Pancreas (tissue), 10 donors: ENCODE measurements at regions not wholly inside any gene's neighbourhood (a gene's known extent, or its start where the extent isn't known, plus 50 kb on each side); places are given as distances from the start of the nearest gene placed in this dataset.

Experiments
- ATAC-seq, 4 donors: fragments of 200-7000 bp; cut with Tn5 transposase; one replicate each; pipeline versions ENCODE4 v1.8.0 to v1.9.1; 2020; ENCODE audit warnings: mild to moderate bottlenecking in 4 of 4, moderate library complexity in 4 of 4
- DNase-seq, 6 donors: peaks; one replicate each; pipeline ENCODE4 v3.0.0-alpha.2; 2020
- FAIRE-seq: peaks from 2 replicates; lab custom pipeline; 2012; peaks lifted over from hg19 to GRCh38; lab: Jason Lieb, UNC
- H3K27ac ChIP-seq, 4 donors: fragments of 200-600 bp; sonication (generic); 1 replicate in 3 of 4; 2 replicates in 1 of 4; pipeline versions ENCODE4 v1.5.0 to v1.8.0; 2020
- H3K27me3 ChIP-seq, 4 donors: fragments of 200-600 bp; one replicate each; pipeline ENCODE4 v1.8.0; 2021
- H3K36me3 ChIP-seq, 3 donors: fragments of 200-600 bp; sonication (generic) in 1 of 3; one replicate each; pipeline versions ENCODE4 v1.5.0 to v1.8.0; 2020 to 2021
- H3K4me1 ChIP-seq, 3 donors: fragments of 200-600 bp; one replicate each; pipeline ENCODE4 v1.8.0; 2021
- H3K4me3 ChIP-seq, 4 donors: fragments of 200-600 bp; sonication (generic) in 2 of 4; one replicate each; pipeline versions ENCODE4 v1.5.0 to v1.8.0; 2020 to 2021
- H3K9me3 ChIP-seq, 4 donors: fragments of 200-600 bp; one replicate each; pipeline ENCODE4 v1.8.0; 2021
- WGBS, 2 donors: extraction: QIAGEN DNeasy Blood & Tissue Kit; methylation state at CpG; one replicate each; pipeline ENCODE4 v1.1.7; 2013; 5-methylcytosine and 5-hydroxymethylcytosine counted together
- intact Hi-C, 3 donors: fragments of 100-400 bp; cut with DNase I; formaldehyde crosslinking; loops; one replicate each; pipeline versions ENCODE4 v1.11.1 to v1.14.2; 2022
- TF ChIP-seq, protein P1 (sequence below), 4 donors: fragments of 200-600 bp; sonication (generic) in 3 of 4; IDR thresholded peaks; one replicate each; pipeline versions ENCODE4 v1.5.0 to v1.8.0; 2021; ENCODE audit warnings: antibody characterized with exemption in 4 of 4
- donor health status: healthy with polysubstance abuse.
- donor health status: DM: no; HTN: no; CAD: no; lungs with moderate emphysema.
- donor health status: DM: no; HTN: no; CAD: no.
- donor health status: control.
- donor health status: control.
- donor health status: Bipolar disorder and iron deficiency.
- donor health status: DM: yes; HTN: yes; CAD: no.
- donor health status: DM: no; HTN: no; CAD: no.
- donor health status: DM: no; HTN: no; CAD: no.
- donor health status: DM: yes; HTN: yes; CAD: no.

DNA sequence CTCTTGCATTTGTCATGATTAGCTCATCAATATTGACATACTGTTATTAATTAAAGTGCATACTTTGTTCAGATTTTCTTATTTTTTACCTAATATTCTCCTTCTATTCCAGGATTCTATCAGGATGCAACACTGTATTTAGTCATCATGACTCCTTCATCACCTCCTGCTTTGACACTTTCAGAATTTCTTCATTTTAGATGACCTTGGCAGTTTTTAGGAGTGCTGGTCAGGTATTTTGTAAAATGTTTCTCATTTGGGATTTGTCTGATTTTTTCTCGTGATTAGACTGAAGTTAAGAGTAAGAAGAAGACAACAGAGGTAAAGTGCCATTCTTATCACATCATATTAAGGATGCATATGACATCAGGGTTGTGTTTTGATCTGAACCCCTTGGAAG lies 167.0 kb upstream of the FOXG1 start:
- H3K27me3 ChIP-seq = no peaks in the 10 kb centered on the region
- DNase-seq (no peak), FAIRE-seq (no peak), ATAC-seq (no peak)
- H3K9me3 ChIP-seq = no peaks in the 10 kb centered on the region
- 40 to 43% methylated on average over 1 of the region's 1 CpG for WGBS, 2 donors
- H3K4me1 ChIP-seq = no peaks in the 10 kb centered on the region
- intact Hi-C loops = no loop called here
- no peak overlapping the region for H3K27ac ChIP-seq
- H3K4me3 ChIP-seq = no peak overlapping the region
- no peaks in the 10 kb centered on the region for H3K36me3 ChIP-seq
- TF ChIP-seq, protein P1, sequence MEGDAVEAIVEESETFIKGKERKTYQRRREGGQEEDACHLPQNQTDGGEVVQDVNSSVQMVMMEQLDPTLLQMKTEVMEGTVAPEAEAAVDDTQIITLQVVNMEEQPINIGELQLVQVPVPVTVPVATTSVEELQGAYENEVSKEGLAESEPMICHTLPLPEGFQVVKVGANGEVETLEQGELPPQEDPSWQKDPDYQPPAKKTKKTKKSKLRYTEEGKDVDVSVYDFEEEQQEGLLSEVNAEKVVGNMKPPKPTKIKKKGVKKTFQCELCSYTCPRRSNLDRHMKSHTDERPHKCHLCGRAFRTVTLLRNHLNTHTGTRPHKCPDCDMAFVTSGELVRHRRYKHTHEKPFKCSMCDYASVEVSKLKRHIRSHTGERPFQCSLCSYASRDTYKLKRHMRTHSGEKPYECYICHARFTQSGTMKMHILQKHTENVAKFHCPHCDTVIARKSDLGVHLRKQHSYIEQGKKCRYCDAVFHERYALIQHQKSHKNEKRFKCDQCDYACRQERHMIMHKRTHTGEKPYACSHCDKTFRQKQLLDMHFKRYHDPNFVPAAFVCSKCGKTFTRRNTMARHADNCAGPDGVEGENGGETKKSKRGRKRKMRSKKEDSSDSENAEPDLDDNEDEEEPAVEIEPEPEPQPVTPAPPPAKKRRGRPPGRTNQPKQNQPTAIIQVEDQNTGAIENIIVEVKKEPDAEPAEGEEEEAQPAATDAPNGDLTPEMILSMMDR (IDR thresholded peaks at IDR 0.05) = no peak

DNA sequence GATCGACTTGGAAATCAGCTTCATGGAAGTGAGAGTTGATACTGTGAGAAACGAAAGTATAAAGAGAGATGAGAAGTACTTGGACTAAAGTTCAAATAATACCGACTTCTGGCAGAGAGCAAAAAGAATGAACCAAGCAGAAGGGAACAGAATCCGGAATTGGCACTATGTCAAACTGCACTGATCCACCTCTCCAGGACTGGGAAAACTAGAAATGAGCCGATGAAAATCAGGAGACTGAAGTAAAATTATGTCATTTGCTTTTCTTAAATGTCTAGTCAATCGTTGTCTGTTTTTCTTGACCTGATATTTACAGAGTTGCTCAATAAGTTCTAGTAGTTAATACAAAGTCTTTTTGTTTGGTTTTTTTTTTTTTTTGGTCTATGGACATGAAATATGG lies 163.0 kb upstream of the FOXG1 start:
- TF ChIP-seq, protein P1 (IDR thresholded peaks at IDR 0.05) = no peak
- intact Hi-C loops = no loop called here
- no peak for DNase-seq
- H3K27me3 ChIP-seq = peaks cover 0 to 8% (median 2%) of the 10 kb centered on the region in 4 donors
- no peak overlapping the region for H3K27ac ChIP-seq
- no peak for FAIRE-seq
- H3K4me3 ChIP-seq = no peak overlapping the region
- 16 to 17% methylated on average over 6 of the region's 6 CpGs for WGBS, 2 donors
- no peak for ATAC-seq
- no peaks in the 10 kb centered on the region for H3K36me3 ChIP-seq
- H3K4me1 ChIP-seq = no peaks in the 10 kb centered on the region
- H3K9me3 ChIP-seq = no peaks in the 10 kb centered on the region

DNA sequence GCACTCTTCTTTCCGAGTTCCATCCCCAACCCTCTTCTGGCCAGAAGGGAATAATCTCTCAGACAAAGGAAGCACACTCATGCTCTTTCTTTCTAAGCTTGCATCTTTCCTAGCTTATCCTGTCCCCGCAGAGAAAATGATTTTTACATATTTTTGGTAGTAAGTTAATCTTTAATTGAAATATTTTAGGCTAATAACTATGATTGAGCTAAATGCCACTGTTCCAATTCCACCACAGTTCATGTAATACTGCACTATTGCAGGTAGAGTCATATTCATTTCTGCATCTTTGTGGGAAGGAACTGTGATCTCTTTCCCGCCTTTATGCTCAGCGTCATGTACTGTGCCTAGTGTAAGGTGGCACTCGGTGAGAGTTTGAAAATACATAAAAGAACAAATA lies 158.9 kb upstream of the FOXG1 start:
- 43 to 59% methylated on average over 5 of the region's 5 CpGs for WGBS, 2 donors
- DNase-seq (no peak), FAIRE-seq (no peak), ATAC-seq (no peak)
- Histone ChIP-seq H3K27me3 (peaks cover 0 to 8% (median 2%) of the 10 kb centered on the region in 4 donors), H3K9me3 (peaks cover 0 to 4% (median 0%) of the 10 kb centered on the region in 4 donors), H3K27ac (no peak overlapping the region), H3K4me1 (no peaks in the 10 kb centered on the region), H3K36me3 (no peaks in the 10 kb centered on the region), H3K4me3 (no peak overlapping the region)
- intact Hi-C loops = no loop called here
- TF ChIP-seq, protein P1 (IDR thresholded peaks at IDR 0.05) = no peak

DNA sequence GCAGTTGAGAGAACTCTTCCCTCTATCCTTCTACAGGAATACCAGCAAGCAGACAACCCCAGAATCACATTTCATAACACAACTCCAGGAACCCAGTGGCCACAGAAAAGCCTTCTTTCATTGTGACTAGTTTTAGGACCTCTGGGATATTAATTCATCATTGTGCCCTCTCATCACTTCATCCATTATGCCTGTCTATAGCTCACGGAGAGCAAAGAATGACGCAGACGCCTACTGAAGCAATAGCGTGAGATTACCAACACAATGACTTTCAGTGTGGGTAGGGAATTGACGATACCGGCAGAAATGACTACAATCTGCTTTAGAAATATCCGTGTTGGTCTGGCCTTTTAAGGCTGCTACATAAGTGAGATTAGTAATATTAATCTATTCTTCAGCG lies 158.1 kb upstream of the FOXG1 start:
- no peak for ATAC-seq
- TF ChIP-seq, protein P1 (IDR thresholded peaks at IDR 0.05) = no peak
- WGBS, 2 donors = 60 to 73% methylated on average over 8 of the region's 8 CpGs

More for the DNA sequence above, 158.1 kb upstream of the FOXG1 start:
- Histone ChIP-seq H3K27me3 (peaks cover 0 to 8% (median 2%) of the 10 kb centered on the region in 4 donors), H3K4me3 (no peak overlapping the region), H3K9me3 (peaks cover 0 to 4% (median 0%) of the 10 kb centered on the region in 4 donors), H3K36me3 (no peaks in the 10 kb centered on the region), H3K4me1 (no peaks in the 10 kb centered on the region), H3K27ac (no peak overlapping the region)
- DNase-seq (no peak), FAIRE-seq (no peak)
- intact Hi-C loops = no loop called here
